B cell (primary cell): ENCODE measurements at regions not wholly inside any gene's neighbourhood (a gene's known extent, or its start where the extent isn't known, plus 50 kb on each side); places are given as distances from the start of the nearest gene placed in this dataset.

Source experiments
- ATAC-seq: fragments of 200-7000 bp; cut with Tn5 transposase; one replicate; pipeline ENCODE4 v1.10.0; 2021; ENCODE audit warnings: low read depth, mild to moderate bottlenecking, moderate number of reproducible peaks, moderate library complexity
- CTCF ChIA-PET: fragments of 350-600 bp; sonication (Branson Sonifier 250); formaldehyde crosslinking; loops from one replicate; lab custom pipeline; 2021; ENCODE audit warnings: antibody characterized with exemption, inconsistent platforms; lab: Charles Lee
- POLR2A ChIA-PET: fragments of 350-600 bp; sonication (Branson Sonifier 250); formaldehyde crosslinking; loops from one replicate; lab custom pipeline; 2021; ENCODE audit warnings: antibody characterized with exemption; lab: Charles Lee
- DNase-seq: peaks from one replicate; pipeline ENCODE4 v3.0.0; 2013
- H2AFZ ChIP-seq: 2 replicates; pipeline ENCODE4 v1.6.1; 2012; ENCODE audit warnings: mild to moderate bottlenecking, low read depth, low read length; ENCODE audit not compliant: insufficient read depth, poor library complexity, severe bottlenecking
- H3K27ac ChIP-seq, 2 donors: 1 replicate in 1 of 2; 2 replicates in 1 of 2; pipeline ENCODE4 v1.5.1; 2012 to 2013; ENCODE audit warnings: low read length in 2 of 2, mild to moderate bottlenecking in 2 of 2, moderate library complexity in 1 of 2
- H3K27me3 ChIP-seq, 4 experiments: fragments of 200-600 bp in 1 of 4; sonication (generic) in 1 of 4; replicated peaks in 1 of 4; 1 replicate in 2 of 4; 2 replicates in 2 of 4; pipeline versions ENCODE4 v1.6.1 to v1.7.0; 2013 to 2016; ENCODE audit warnings: low read length in 3 of 4, mild to moderate bottlenecking in 2 of 4, mixed read lengths in 1 of 4, moderate library complexity in 1 of 4; ENCODE audit not compliant: insufficient read depth in 4 of 4, control insufficient read depth in 3 of 4; ENCODE audit errors: control extremely low read depth in 1 of 4
- H3K36me3 ChIP-seq, 2 experiments: replicated peaks in 1 of 2; 1 replicate in 1 of 2; 2 replicates in 1 of 2; pipeline versions ENCODE4 v1.6.1 to v1.7.1; 2013; ENCODE audit warnings: low read length in 1 of 2; ENCODE audit not compliant: insufficient read depth in 2 of 2, control insufficient read depth in 1 of 2; ENCODE audit errors: control extremely low read depth in 1 of 2, extremely low read depth in 1 of 2
- H3K4me1 ChIP-seq, 2 donors: fragments of 200-600 bp in 1 of 2; sonication (generic) in 1 of 2; 1 replicate in 1 of 2; 2 replicates in 1 of 2; pipeline versions ENCODE4 v1.5.1 to v1.6.1; 2013 to 2017; ENCODE audit warnings: low read length in 2 of 2; ENCODE audit not compliant: control insufficient read depth in 2 of 2, insufficient read depth in 2 of 2
- H3K4me2 ChIP-seq: replicated peaks from 2 replicates; pipeline ENCODE3; 2012; ENCODE audit warnings: mild to moderate bottlenecking, low read depth, low read length; ENCODE audit not compliant: poor library complexity, severe bottlenecking
- H3K4me3 ChIP-seq, 5 experiments: fragments of 200-600 bp in 1 of 5; sonication (generic) in 1 of 5; 1 replicate in 3 of 5; 2 replicates in 2 of 5; pipeline versions ENCODE4 v1.5.1 to v1.7.0; 2011 to 2016; ENCODE audit warnings: low read length in 4 of 5, mild to moderate bottlenecking in 4 of 5, low read depth in 2 of 5, control low read depth in 1 of 5, moderate library complexity in 1 of 5; ENCODE audit not compliant: insufficient read depth in 1 of 5; ENCODE audit errors: control extremely low read depth in 1 of 5, extremely low read depth in 1 of 5
- H3K79me2 ChIP-seq: fragments of 200-600 bp; sonication (generic); one replicate; pipeline ENCODE4 v1.6.0; 2016; ENCODE audit warnings: low read length; ENCODE audit not compliant: control insufficient read depth, insufficient read depth
- H3K9ac ChIP-seq: fragments of 200-600 bp; sonication (generic); 2 replicates; pipeline ENCODE4 v1.6.1; 2017; ENCODE audit warnings: mild to moderate bottlenecking, low read length, moderate library complexity
- H3K9me3 ChIP-seq, 3 donors: one replicate each; pipeline versions ENCODE4 v1.6.1 to v1.7.1; 2013; ENCODE audit warnings: low read length in 2 of 3; ENCODE audit not compliant: control insufficient read depth in 2 of 3, insufficient read depth in 1 of 3; ENCODE audit errors: control extremely low read depth in 1 of 3
- H4K20me1 ChIP-seq: 2 replicates; pipeline ENCODE4 v1.6.0; 2012; ENCODE audit warnings: mild to moderate bottlenecking, low read length; ENCODE audit not compliant: insufficient read depth, control insufficient read depth, poor library complexity, severe bottlenecking
- H3K27ac Mint-ChIP-seq: one replicate; pipeline ENCODE4 v1.8.0; 2021; ENCODE audit warnings: mixed read lengths
- H3K27me3 Mint-ChIP-seq: one replicate; pipeline ENCODE4 v1.8.0; 2021; ENCODE audit warnings: mixed read lengths
- H3K4me1 Mint-ChIP-seq: one replicate; pipeline ENCODE4 v1.8.0; 2021; ENCODE audit warnings: mixed read lengths
- H3K4me3 Mint-ChIP-seq: one replicate; pipeline ENCODE4 v1.8.0; 2021; ENCODE audit warnings: mixed read lengths
- H3K9me3 Mint-ChIP-seq: one replicate; pipeline ENCODE4 v1.8.0; 2022; ENCODE audit warnings: mixed read lengths; ENCODE audit not compliant: insufficient read depth
- EZH2 ChIP-seq: IDR thresholded peaks from 2 replicates; pipeline ENCODE4 v1.6.1; 2012; ENCODE audit warnings: borderline replicate concordance, low read depth, mild to moderate bottlenecking, moderate library complexity, low read length; ENCODE audit not compliant: insufficient read depth, poor library complexity, severe bottlenecking
- WGBS: methylation state at CpG from one replicate; pipeline ENCODE4 v1.1.5; 2013; ENCODE audit warnings: missing lambda C conversion rate; ENCODE audit not compliant: insufficient coverage; 5-methylcytosine and 5-hydroxymethylcytosine counted together
- intact Hi-C: fragments of 100-400 bp; cut with micrococcal nuclease; formaldehyde crosslinking; loops from one replicate; pipeline ENCODE4 v1.10.0; 2022
- TF ChIP-seq, protein P1 (sequence below): fragments of 200-600 bp; IDR thresholded peaks from one replicate; pipeline ENCODE4 v1.8.0; 2022; ENCODE audit warnings: antibody characterized with exemption, mild to moderate bottlenecking

- DNase-seq, result no peak
- Histone ChIP-seq H3K36me3 (no peaks in the 10 kb centered on the region), H2AFZ (no peak overlapping the region), H3K9ac (no peak overlapping the region), H3K4me1 (no peaks in the 10 kb centered on the region), H3K27ac (no peak overlapping the region), H3K27me3 (no peaks in the 10 kb centered on the region), H4K20me1 (no peaks in the 10 kb centered on the region), H3K9me3 (peaks cover 0 to 3% (median 2%) of the 10 kb centered on the region in 3 donors), H3K4me3 (no peak overlapping the region), H3K4me2 (no peak overlapping the region), H3K79me2 (no peaks in the 10 kb centered on the region)
- no peak overlapping the region for H3K27ac Mint-ChIP-seq
- intact Hi-C loops, result no loop called here
- no peaks in the 10 kb centered on the region for H3K27me3 Mint-ChIP-seq
- H3K4me1 Mint-ChIP-seq, result no peaks in the 10 kb centered on the region
- ChIA-PET POLR2A (no interaction called here), CTCF (no interaction called here)
- ATAC-seq, result no peak
- no peaks in the 10 kb centered on the region for H3K9me3 Mint-ChIP-seq
- WGBS, result no CpG with 5 or more reads among the region's 2 CpGs
- TF ChIP-seq, protein P1, sequence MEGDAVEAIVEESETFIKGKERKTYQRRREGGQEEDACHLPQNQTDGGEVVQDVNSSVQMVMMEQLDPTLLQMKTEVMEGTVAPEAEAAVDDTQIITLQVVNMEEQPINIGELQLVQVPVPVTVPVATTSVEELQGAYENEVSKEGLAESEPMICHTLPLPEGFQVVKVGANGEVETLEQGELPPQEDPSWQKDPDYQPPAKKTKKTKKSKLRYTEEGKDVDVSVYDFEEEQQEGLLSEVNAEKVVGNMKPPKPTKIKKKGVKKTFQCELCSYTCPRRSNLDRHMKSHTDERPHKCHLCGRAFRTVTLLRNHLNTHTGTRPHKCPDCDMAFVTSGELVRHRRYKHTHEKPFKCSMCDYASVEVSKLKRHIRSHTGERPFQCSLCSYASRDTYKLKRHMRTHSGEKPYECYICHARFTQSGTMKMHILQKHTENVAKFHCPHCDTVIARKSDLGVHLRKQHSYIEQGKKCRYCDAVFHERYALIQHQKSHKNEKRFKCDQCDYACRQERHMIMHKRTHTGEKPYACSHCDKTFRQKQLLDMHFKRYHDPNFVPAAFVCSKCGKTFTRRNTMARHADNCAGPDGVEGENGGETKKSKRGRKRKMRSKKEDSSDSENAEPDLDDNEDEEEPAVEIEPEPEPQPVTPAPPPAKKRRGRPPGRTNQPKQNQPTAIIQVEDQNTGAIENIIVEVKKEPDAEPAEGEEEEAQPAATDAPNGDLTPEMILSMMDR, result no peak
- no peak for TF ChIP-seq EZH2
- H3K4me3 Mint-ChIP-seq, result no peak overlapping the region
These were observed 133.8 kb downstream of the ADAM29 start for GRCh38 chr4:175051974-175052373.

- CTCF ChIA-PET, result no interaction called here
- DNase-seq, result no peak
- WGBS, result 77% methylated on average over 3 of the region's 3 CpGs
These were observed 136.8 kb downstream of the ADAM29 start for GRCh38 chr4:175054980-175055379.

More at GRCh38 chr4:175054980-175055379, 136.8 kb downstream of the ADAM29 start:
- no peak overlapping the region for H3K4me2 ChIP-seq
- H3K4me3 Mint-ChIP-seq, result no peak overlapping the region
- no peak overlapping the region for H3K4me3 ChIP-seq
- H3K9ac ChIP-seq, result no peak overlapping the region
- H3K79me2 ChIP-seq, result no peaks in the 10 kb centered on the region
- intact Hi-C loops, result no loop called here
- H3K27me3 Mint-ChIP-seq, result no peaks in the 10 kb centered on the region
- no peaks in the 10 kb centered on the region for H4K20me1 ChIP-seq
- no peak overlapping the region for H3K27ac ChIP-seq
- TF ChIP-seq, protein P1, result no peak
- no peak for TF ChIP-seq EZH2
- peaks cover 0 to 3% (median 2%) of the 10 kb centered on the region in 3 donors for H3K9me3 ChIP-seq
- H3K4me1 ChIP-seq, result no peaks in the 10 kb centered on the region
- no peak overlapping the region for H2AFZ ChIP-seq
- no peaks in the 10 kb centered on the region for H3K4me1 Mint-ChIP-seq
- H3K36me3 ChIP-seq, result no peaks in the 10 kb centered on the region
- H3K27ac Mint-ChIP-seq, result no peak overlapping the region
- no peaks in the 10 kb centered on the region for H3K27me3 ChIP-seq
- POLR2A ChIA-PET, result no interaction called here
- peaks cover 2% of the 10 kb centered on the region for H3K9me3 Mint-ChIP-seq
- no peak for ATAC-seq
